ENCODE measurements at regions not wholly inside any gene's neighbourhood (a gene's known extent, or its start where the extent isn't known, plus 50 kb on each side); places are given as distances from the start of the nearest gene placed in this dataset.
A peak's percentile ranks its signal among the peaks of the same experiment; 100 is the strongest.
"Not testable (repeated sequence)": the region's sequence is repeated elsewhere in the genome, so short reads cannot be mapped to it uniquely, and the experiment has no call there.

GRCh38 chr7:131157530-131158243 lies 170.0 kb upstream of the MKLN1 start:
- DNase-seq, result no peak

DNA sequence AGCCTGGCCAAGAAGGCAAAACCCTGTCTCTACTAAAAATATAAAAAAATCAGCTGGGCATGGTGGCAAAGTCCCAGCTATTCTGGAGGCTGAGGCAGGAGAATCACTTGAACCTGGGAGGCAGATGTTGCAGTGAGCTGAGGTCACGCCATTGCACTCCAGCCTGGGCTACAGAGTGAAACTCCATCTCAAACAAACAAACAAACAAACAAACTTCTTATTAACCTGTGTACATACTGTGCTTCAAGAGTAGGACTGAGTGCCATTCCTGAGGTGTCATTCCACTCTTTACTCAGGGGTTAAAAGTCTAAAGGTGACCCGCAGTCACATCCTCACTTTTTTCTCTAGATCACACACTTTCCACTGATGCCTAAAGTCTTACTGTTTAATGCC lies 169.4 kb upstream of the MKLN1 start:
- DNase-seq, result not testable (repeated sequence)

DNA sequence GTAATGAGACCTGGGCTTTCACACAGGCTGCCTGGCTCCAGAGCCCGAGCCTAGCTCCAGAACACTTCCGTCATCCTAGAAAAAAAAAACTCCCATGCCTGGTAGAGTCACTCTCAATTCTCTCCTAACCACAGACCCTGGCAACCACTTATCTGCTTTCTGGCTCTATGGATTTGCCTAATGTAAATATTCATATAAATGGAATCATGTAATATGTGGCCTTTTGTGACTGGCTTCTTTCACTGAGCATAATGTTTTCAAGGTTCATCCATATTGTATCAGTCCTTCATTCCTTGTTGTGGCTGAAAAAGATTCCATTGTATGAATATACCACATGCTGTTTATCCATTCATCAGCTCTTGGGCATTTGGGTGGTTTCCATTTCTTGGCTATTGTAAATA lies 167.7 kb upstream of the MKLN1 start:
- DNase-seq, result peak; percentile 51

- DNase-seq, result peak; percentile 32
These were observed 166.6 kb upstream of the MKLN1 start for GRCh38 chr7:131161103-131161502.

DNA sequence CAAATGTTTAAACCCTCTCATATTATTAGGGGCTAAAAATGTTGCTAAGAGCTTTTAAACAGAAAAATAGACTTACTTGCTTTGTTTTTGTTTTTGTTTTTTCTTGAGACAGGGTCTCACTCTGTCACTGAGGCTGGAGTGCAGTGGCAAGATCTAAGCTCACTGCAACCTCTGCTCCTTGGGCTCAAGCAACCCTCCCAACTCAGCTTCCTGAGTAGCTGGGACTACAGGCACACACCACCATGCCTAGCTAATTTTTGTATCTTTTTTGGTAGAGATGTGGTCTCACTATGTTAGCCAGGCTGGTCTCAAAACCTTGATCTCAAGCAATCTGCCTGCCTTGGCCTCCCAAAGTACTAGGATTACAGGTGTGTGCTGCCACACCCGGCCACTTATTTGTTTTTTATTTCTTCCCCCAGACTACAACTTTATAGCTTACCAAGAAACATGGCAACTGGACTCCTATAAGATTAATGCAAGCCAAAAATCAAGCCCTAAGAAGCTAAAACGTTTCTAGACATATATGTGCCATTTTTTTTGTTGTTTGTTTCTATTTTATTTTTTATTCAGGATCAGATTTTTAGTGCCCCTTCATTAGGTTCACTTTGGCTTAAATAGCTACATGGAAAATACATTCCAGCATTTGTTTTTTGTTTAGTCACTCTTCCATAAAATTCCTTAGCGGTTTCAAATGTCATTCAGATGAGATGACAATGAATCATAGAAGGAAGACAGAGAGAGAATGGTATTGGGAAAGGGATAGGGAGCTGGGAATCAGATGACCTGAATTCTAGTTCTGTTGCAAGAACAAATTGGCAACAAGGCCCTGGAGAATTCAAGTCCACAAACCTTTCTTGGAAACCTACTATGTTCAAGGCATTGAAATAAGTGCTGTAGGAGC lies 163.4 kb upstream of the MKLN1 start:
- peak; percentile 74 for DNase-seq

DNA sequence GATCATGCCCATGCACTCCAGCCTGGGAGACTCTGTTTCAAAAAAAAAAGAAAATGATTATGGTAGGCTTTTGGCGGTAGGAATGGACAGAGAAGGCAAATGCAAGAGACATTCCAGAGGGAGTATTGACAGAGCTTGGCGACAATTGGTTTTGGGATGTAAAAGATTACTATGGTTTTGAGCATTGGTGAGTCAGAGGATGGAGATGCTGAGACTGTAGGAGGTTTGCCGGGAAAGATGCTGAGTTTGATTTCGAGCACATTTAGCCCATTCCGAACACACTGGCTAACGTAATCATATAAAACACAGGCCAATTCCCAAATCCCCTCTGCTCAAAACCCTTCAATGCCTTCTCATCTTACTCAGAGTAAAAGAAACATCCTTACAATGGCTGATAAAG lies 161.6 kb upstream of the MKLN1 start:
- DNase-seq, result peak; percentile 18

DNA sequence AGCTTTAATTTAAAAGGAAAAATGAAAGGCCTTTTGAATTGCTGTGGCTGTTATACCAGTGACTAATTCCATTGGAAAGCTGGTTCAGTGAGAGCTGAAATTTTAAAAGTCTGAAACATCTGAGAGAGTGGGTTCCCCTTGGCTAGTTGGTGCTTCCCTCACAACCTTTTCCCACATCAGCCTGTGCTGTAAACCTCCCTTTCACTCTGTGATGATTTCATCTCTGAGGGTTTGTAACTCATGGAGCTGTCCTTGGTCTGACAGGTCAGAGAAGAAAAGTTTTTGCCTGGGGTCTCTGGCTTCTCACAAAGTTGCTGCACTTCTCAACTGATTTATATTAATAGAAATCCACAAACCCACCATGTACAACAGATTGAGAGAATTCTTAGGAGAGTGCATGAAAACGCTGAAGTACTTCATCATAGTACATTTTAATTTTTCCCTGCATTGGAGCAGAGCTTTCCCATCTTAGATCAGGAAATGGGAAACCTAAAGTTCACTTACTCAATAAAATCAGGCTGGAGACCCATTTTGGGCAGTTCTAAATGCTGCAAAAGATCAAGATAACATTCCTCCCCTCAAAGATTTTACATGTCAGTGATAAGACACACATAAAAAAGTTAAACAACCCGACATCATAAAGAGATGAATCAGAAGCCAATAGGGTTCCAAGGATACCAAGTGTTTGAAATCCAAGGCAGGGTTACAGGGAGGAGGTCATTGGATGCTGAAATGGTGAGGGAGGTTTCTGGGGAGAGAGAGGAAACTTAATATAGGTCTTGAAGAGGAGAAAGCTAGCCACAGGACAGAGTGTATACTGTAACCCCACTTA lies 157.0 kb upstream of the MKLN1 start:
- peak; percentile 57 for DNase-seq

DNA sequence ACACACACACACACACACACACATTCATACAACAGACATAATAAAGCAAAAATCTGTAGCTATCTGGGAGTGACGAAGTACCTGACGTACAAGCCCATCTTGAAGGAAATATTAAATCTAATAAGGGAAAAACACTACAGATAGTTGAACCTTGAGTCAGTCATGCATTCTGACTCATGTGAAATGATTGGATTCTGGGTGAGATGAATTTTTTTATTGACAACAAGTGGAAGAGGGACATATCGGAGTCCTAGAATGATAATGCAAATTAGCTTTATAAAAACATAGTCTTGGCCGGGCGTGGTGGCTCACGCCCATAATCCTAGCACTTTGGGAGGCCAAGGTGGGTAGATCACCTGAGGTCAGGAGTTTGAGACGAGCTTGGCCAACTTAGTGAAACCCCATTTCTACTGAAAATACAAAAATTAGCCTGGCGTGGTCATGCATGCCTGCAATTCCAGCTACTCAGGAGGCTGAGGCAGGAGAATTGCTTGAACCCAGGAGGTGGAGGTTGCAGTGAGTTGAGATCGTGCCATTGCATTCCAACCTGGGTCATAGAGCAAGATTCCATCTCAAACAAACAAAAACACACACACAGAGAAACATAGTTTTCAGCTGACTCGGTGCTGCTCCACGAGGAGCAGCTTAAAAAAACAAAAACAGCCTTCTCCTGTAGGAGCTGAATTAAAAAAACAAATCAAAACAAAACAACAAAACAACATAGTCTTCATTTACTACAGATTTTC lies 154.4 kb upstream of the MKLN1 start:
- DNase-seq, result peak; percentile 83

- DNase-seq, result no peak
These were observed 153.3 kb upstream of the MKLN1 start for GRCh38 chr7:131174391-131174790.

DNA sequence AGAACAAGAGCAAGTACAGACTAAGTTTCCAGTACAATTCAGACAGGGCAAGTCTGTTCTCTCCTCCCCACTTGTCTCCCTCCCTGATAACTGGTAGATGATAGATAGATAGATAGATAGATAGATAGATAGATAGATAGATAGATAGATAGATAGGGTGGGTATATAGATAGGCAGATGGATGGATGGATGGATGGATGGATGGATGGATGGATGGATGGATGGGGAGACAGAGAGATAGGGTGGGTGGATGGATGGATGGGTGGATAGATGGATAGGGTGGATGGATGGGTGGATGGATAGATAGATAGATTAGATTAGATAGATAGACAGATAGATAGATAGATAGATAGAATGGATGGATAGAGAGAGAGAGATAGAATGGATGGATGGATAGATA lies 152.8 kb upstream of the MKLN1 start:
- DNase-seq, result no peak

DNA sequence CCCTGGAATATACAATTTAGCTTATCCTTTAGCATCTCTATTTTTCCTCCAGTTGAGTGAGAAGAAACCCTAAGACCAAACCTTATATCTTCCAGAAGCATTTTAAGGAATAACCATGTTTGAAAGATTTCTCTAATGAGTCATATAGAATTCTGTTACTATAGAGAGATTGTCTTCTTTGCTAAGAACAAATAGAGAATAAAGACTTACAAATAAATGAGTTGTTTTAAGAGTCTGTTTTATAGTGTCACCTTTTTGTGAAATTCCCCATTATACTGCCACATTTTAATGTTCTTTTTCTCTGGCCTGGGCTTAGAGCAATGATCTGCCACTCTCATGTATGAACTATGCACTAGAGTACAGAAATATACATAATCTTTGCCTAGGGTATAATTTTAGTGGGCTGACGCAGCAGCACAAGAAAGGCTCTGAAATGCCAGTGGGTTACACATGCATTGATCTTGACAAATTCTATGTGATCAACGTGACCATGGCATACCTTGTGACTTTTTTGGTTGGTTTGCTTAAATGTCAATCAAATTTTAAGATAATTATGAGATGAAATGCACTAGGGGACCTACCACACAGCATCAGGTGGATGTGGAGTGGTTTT lies 145.1 kb upstream of the MKLN1 start:
- DNase-seq, result no peak

DNA sequence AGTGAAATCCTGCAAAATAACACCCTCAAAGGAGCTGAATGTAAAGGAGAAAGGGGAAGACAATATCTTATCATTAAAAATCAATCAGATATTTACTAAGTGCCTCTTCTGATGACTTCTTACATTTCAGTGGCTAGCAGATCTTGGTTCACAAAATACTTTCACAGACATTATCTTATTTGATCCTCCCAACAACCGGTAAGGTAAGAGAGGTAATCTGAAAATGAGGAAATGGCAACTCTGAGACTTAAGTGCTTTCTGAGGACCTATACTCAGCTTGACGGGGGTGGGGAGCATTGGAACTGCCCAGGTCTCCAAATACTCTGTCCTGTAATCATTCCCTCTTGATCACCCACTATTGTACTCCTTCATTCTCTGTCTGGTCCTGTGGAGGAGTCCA lies 144.6 kb upstream of the MKLN1 start:
- DNase-seq, result no peak

- DNase-seq, result no peak
These were observed 144.0 kb upstream of the MKLN1 start for GRCh38 chr7:131183611-131184119.

DNA sequence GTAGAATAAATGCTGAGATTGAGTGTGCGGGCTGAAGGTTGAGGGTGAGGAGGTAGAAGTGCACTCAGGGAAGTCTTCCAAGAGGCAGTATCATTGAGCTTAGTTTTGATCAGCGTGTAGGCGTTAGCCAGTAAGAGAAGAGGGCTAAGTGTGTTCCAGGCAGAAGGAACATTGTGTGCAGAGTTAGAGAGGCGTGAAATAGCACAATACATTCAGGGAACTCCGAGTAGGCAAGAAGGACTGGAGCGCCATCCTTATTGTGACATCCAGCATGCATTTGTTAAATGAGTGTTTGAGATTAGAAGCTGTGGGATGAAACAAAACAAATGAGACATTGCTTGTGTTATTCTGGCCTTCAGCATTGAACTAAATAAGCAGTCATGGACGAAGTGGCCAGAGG lies 140.9 kb upstream of the MKLN1 start:
- no peak for DNase-seq

GRCh38 chr7:131188367-131189339 lies 139.0 kb upstream of the MKLN1 start:
- peak; percentile 93 for DNase-seq

GRCh38 chr7:131189488-131189887 lies 138.2 kb upstream of the MKLN1 start:
- no peak for DNase-seq

- peak; percentile 63 for DNase-seq
These were observed 137.5 kb upstream of the MKLN1 start for GRCh38 chr7:131190146-131190545.

DNA sequence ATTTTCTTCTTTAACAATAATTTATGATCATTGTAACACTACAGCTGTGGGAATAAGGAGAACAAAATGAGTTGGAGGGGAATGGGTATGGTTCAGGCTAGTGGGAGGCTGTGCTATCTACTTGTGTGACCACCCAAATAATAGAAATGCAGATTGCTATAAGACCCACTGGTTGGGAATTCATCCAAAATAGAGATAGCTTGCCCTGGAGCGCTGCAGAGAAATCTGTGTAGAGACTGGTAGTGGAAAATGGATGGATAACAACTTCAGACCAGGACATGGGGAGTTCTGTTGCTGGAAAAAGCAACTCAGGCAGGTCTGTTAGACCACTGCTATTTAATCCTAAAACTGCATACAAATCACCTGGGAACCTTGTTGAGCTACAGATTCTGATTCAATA lies 137.1 kb upstream of the MKLN1 start:
- DNase-seq, result no peak

DNA sequence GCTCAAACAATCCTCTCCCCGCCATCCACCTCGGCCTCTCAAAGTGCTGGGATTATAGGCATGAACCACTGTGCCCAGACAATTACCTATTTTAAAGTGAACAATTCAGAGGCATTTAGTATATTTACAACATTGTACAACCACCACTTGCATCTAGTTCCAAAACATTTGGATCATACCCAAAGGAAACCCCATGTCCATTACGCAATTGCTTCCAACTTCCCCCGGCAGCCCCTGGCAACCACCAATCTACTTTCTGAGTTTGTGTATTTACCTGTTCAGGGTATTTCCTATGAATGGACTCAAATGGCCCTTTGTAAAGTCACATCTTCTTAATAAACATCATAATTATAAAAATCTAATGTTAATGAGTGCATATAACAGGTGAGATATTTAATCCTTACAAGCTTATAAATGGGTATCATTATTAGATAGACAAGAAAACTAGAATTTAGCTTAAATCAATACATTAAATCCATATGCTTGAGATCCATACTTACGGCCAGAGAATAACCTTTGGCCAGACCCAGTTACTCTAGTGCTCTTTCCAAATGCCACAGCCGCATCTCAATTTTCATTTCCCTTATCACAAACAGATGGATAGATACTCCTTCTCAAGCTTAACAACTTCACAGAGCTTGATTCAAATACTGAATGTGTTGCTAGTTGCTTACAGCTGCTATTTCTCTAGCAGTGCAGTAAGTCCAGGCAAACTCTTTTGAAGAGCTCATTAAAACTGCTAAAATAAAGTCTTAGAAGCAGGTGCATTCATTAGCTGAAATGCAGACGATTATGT lies 133.4 kb upstream of the MKLN1 start:
- no peak for DNase-seq

- DNase-seq, result no peak
These were observed 130.9 kb upstream of the MKLN1 start for GRCh38 chr7:131196803-131197202.
